ENCODE measurements at regions not wholly inside any gene's neighbourhood (a gene's known extent, or its start where the extent isn't known, plus 50 kb on each side); places are given as distances from the start of the nearest gene placed in this dataset.

DNA sequence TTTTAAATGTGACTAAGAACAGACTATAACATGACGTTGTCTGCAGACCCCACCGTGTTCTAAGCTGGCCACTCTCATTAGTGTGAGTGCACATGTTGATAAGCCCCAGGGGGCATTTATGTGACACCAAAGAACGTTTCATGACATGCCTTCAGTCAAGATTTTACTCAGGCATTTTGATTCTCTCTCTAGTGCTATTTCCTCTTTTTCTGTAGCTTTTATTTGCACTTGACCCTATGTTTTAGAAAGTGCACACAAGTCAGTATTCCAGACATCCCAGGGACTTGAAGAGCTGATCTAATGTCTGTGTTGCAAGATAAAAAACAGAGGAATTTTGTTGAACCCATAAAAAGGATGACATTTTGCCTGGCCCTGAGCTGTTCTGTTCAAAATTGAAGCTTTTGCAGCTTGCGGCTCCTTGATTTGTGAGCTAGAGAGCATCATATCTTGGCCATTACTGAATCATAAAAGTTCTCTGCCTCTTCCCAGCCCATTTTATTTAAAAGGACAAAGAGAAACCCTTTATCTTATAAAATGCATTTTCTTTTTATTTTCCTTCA is 80.9 kb upstream of the TYRP1 start:
- DNase-seq (ENCODE audit: extremely low read depth in 1 of 11, low read depth in 9 of 11, low spot score in 4 of 11): peak in 3 of 11 donors; percentile 34 to 41 (median 37)

DNA sequence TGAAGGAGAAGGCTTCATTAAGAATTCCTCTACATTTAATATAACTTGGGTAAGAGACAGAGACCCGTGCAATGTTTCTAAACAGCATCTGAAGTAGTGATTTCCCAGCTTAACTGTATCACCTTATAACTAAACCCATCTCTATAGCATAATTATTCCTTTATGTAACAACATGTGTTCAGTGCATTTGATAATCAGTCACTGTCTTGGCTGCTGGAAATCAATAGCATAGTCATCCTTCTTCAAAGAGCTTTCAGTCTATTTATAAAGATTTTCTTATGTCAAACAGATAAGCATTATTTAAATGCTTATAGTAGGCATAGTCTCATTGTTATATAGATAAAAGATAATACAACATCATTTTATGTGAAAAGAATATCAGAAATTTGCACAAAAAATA is 80.1 kb upstream of the TYRP1 start:
- DNase-seq (ENCODE audit: extremely low read depth in 1 of 11, low read depth in 9 of 11, low spot score in 4 of 11): no peak

DNA sequence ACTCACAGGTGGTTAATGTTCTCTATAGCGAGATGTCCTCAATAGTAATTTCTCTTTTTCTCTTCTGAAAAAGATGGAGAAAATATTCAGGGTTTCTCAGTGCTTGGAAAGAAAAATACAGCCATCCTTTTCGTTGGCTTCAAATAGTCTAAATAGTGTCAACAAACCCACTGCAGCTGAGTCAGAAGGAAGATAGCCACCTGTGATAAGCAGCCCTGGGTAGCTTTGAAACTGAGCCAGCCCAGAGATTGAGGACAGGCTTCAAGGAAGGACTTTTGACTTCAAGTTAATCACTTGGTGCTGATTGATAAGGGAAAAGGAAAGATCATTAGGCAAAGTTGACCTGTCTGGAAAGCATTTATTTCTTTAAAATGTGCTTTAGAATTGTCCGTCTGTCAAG is 78.7 kb upstream of the TYRP1 start:
- no peak for DNase-seq (ENCODE audit: extremely low read depth in 1 of 11, low read depth in 9 of 11, low spot score in 4 of 11)

DNA sequence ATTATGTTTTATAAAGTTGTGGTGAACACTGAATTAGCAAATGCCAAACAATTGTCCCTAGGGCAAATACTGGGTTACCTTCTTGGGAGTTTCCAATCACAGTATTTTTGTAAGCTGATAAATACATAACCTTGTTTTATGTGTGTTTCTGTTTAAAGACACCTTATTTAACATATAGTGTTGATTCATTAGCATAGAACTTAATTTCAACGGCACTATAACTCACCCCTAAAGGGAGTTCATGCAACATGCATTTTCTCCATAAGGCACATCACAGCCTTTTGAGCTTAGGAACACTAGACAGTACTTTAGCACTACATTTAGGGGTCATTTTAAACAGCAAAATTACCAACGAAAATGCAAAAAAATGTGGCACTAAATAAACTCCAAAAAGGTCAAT is 74.2 kb upstream of the TYRP1 start:
- DNase-seq (ENCODE audit: extremely low read depth in 1 of 11, low read depth in 9 of 11, low spot score in 4 of 11): no peak

DNA sequence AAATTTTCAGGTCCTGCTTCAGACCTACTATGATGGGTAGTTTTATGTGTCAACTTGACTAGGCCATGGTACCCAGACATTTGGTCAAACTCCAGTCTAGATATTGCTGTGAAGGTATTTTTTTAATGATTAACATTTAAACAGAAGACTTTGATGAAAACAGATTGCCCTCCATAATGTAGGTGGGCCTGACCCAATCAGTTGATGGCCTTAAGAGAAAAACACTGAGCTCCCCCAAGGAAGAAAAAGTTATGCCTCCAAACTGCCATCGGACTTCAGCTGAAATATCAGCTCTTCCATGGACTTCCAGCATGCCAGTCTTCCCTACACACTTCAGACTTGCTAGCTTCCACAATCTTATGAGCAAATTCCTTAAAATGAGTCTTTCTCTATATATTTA is 67.3 kb upstream of the TYRP1 start:
- no peak for DNase-seq (ENCODE audit: extremely low read depth in 1 of 11, low read depth in 9 of 11, low spot score in 4 of 11)

DNA sequence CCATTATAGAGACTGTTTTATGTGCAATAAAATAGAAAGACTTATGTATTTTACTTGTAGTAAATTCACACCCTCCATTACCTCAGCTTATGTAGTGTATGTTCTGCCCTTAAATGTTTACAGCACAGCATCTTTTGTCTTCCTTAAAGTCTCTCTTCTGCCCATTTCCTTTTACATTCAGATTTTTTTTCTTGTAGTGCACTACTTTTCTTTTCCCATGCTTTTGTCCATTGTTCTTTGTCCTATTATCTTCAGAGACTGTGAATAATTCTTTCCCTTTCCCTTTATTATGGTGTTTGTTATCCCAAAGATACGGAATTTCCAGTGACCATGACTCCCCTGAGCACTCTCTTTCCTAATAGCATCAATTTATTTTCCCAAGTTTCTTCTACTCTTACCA is 66.1 kb upstream of the TYRP1 start:
- no peak for DNase-seq (ENCODE audit: extremely low read depth in 1 of 11, low read depth in 9 of 11, low spot score in 4 of 11)

DNA sequence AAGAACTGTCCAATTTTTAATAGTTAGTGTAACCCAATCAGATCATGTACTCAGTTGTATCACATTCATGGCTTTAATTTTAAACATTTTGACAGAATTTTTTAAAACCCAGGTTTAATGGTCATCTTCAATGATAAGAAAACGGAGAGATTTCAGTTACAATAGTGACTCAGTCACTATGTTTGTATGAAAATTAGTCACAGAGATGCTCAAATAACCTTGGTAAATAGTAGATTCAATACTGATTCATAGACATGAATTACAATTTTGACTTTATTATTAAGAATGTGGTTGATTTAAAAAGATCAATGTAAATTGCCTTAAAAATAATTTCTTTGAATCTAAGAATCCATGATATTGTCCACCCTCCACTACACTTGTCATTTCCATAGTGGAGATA is 64.6 kb upstream of the TYRP1 start:
- no peak for DNase-seq (ENCODE audit: extremely low read depth in 1 of 11, low read depth in 9 of 11, low spot score in 4 of 11)

DNA sequence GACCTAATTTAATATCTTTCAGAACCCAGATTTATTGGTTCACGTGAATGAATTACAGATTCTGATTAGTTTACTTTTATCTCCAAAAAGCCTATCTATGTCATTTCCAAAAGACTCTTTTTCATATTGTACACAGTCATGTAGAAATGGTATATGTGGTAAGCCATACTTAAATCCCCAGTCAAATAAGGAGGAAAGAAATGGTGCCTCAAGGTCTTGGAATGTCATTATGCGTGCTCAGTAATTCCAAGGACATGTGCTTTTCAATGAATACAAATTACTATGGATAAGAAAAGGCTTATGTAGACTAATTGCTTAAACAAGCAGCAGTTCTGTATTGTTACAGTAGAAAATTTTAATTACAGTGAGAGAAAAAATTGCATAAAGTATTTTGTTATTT is 64.1 kb upstream of the TYRP1 start:
- DNase-seq (ENCODE audit: extremely low read depth in 1 of 11, low read depth in 9 of 11, low spot score in 4 of 11): no peak

DNA sequence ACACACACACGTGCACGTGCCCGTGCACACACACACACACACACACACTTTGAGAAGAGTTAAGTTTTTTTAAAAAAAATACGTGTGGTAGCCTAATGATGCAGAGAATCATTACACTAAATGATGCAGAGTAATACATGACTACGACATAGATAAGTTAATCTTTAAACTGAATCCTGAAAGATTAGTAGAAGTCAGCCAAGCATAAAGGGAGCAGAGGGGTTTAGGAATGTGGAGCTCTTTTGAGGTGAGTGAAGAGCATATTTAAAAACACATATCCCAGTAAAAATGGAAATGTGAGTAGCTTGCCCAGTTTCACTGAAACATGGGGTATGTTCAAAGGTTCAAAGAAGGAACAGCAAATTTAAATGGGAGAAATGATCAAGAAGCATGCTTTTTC is 61.3 kb upstream of the TYRP1 start:
- DNase-seq (ENCODE audit: extremely low read depth in 1 of 11, low read depth in 9 of 11, low spot score in 4 of 11): peak in 4 of 11 donors; percentile 9 to 60 (median 32)

DNA sequence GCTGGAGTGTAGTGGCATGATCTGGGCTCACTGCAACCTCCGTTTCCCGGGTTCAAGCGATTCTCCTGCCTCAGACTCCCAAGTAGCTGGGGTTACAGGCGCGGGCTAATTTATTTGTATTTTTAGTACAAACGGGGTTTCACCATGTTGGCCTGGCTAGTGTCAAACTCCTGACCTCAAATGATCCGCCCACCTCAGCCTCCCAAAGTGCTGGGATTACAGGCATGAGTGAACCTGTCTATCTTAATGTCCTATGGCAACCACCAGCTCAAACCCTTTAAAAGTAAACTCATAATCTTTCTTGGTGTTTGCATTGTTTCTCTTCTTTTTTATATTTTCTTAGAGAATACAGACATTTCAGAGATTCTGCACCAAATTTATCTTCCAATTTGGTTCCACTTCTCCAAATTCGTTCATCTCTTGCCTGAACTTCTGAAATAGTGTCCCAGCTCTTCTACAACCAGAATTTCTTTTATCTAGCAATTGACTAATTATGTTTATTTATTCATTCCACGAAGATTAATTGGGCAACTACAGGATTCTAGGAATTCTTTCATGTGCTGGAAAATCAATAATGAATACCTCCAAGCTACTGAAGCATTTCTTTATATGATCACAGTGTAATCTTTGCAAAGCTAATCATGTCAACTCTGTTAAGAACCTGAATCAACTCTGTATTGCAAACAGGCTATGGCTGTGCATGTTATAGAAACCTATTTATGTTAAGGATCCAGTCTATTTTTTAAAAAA is 60.0 kb upstream of the TYRP1 start:
- no peak for DNase-seq (ENCODE audit: extremely low read depth in 1 of 11, low read depth in 9 of 11, low spot score in 4 of 11)

DNA sequence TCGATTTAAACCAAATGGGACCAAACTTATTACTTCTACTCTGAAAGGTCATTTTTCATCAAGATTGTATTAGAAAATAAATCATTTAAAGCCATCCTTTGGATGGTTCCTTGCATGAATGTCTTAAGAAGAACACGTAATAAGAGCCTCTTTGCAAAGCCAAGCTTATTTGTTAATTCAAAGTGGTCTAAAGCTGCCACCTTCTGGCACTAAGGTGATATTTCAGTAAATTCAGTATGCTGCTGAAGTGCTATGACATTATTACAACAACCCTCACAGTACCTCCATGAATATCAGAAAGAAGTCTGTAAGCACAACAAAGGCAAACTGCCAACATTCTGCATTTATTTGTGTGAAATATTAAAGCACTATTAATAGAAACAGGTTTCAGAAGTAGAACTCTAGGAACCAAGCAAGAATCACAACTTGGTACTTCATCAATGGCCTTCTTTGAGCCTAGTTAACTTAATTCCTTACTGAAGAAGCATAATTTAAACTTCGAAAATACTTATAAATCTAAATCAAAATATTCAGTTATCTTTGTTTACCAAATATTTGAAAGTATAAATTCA is 53.1 kb upstream of the TYRP1 start:
- peak in 9 of 11 donors; percentile 18 to 68 (median 54) for DNase-seq (ENCODE audit: extremely low read depth in 1 of 11, low read depth in 9 of 11, low spot score in 4 of 11)

DNA sequence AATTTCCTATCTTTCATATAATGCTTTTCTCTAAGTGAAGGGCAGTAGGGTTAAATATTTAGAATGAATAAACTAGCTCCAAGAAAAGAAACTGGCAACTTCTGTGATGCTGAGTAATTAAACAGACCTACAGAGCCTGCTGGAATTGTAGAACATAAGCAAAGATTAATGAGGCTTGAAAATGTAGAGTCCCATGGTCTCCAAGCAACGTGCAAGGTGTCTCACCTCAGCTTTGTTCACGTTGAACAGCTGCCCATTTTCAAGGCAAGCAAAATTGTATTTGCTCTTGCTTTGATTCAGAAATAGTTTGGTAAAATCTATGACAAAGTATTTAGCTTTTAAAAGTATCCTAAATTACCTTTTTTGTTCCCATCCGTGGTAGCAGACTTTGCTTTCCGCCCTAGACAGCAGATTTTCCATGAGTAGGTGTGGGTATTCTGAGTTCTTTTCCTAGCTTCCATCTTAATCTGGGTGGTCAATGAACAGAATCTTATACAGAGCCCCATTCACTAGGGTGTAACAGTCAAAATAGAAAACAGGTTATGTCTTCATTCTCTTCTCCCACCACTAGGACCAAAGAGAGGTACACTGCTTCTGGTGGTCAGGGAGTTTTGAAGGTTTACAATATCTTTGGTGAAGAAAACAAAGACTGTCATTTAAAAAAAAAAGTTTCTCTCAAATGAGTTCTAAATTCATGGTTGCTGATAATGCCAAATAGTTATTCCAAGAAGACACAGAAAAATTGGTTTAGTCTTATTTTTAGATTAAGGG is 52.1 kb upstream of the TYRP1 start:
- DNase-seq (ENCODE audit: extremely low read depth in 1 of 11, low read depth in 9 of 11, low spot score in 4 of 11): peak in 8 of 11 donors; percentile 32 to 76 (median 42)

All from renal cortex interstitium (tissue), 11 donors.